ENCODE measurements at regions not wholly inside any gene's neighbourhood (a gene's known extent, or its start where the extent isn't known, plus 50 kb on each side); places are given as distances from the start of the nearest gene placed in this dataset.

DNA sequence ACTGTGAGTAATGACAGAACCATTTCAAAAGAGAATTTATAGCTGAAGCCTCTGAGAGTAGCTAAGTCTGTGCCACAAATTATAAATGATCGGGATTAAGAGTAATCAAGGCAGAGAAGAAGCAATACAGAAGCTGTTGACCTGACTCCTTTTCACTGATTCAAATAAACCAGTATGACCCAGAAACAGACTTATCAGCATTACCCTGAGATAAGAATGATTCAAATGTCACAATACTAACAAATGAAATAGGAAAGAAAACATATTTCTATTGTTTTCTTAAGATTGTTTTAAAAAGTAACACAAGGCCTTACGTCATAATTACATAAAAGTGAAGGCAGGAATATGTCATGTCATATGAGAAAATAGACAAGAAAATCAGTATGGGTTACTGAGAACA lies 1534.6 kb downstream of the SI start:
- no peak for DNase-seq
- H3K27me3 ChIP-seq = no peaks in the 10 kb centered on the region
- H3K36me3 ChIP-seq = no peaks in the 10 kb centered on the region
- ATAC-seq (ENCODE audit: low FRiP score in 2 of 2) = no peak
- H3K27ac ChIP-seq = no peak overlapping the region
- WGBS, 2 donors = 68 to 77% methylated on average over 2 of the region's 2 CpGs
- TF ChIP-seq, protein P1, sequence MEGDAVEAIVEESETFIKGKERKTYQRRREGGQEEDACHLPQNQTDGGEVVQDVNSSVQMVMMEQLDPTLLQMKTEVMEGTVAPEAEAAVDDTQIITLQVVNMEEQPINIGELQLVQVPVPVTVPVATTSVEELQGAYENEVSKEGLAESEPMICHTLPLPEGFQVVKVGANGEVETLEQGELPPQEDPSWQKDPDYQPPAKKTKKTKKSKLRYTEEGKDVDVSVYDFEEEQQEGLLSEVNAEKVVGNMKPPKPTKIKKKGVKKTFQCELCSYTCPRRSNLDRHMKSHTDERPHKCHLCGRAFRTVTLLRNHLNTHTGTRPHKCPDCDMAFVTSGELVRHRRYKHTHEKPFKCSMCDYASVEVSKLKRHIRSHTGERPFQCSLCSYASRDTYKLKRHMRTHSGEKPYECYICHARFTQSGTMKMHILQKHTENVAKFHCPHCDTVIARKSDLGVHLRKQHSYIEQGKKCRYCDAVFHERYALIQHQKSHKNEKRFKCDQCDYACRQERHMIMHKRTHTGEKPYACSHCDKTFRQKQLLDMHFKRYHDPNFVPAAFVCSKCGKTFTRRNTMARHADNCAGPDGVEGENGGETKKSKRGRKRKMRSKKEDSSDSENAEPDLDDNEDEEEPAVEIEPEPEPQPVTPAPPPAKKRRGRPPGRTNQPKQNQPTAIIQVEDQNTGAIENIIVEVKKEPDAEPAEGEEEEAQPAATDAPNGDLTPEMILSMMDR (IDR thresholded peaks at IDR 0.05) = no peak
- H3K4me1 ChIP-seq = no peaks in the 10 kb centered on the region
- H3K9me3 ChIP-seq = no peaks in the 10 kb centered on the region
- H3K4me3 ChIP-seq = no peak overlapping the region

DNA sequence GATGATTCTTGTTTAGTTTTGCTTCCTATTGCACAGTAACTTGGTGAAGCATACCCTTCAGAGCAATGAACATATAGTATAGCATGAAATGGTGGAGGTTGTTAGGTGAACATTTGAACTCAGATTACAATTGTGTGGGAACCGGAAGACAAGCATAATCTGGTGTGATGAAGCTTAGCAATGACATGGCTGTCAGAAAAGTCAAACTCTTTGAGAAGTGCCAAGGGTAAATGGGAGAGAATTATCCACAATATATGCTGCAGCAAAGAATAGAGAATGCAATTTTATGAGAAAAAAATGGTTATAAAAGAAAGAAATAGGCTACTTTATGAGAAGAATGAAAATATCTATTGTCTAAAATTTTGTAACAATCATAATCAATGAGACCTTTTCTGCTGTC lies 1536.7 kb downstream of the SI start:
- Histone ChIP-seq H3K27ac (no peak overlapping the region), H3K4me1 (no peaks in the 10 kb centered on the region), H3K36me3 (no peaks in the 10 kb centered on the region), H3K9me3 (no peaks in the 10 kb centered on the region), H3K4me3 (no peak overlapping the region), H3K27me3 (no peaks in the 10 kb centered on the region)
- TF ChIP-seq POLR2AphosphoS5 (IDR thresholded peaks at IDR 0.05) = no peak
- no peak for TF ChIP-seq POLR2A (IDR thresholded peaks at IDR 0.05)
- no peak for TF ChIP-seq EP300 (IDR thresholded peaks at IDR 0.05)
- TF ChIP-seq, protein P1 (IDR thresholded peaks at IDR 0.05) = no peak
- WGBS, 2 donors = 79% methylated on average over 1 of the region's 1 CpG
- no peak for DNase-seq
- no peak for ATAC-seq (ENCODE audit: low FRiP score in 2 of 2)

DNA sequence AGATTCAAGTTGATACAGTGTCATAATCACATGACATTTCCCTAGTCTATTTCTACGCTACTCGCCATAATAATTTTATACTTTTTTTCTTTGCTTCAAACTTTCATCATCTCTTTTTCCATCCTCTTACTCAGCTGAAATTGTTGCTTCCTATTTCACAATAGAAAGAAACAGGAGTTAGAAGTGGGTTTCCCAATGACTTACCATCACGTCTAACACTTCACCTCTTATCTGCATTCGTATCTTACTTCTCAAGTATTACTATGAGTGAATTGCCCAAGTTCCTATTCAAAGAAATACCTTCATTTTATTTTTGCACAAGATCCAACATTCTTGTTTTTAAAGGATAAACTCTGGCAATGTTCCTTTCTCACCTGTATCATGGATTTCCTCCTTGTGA lies 1539.9 kb downstream of the SI start:
- no peak for ATAC-seq (ENCODE audit: low FRiP score in 2 of 2)

DNA sequence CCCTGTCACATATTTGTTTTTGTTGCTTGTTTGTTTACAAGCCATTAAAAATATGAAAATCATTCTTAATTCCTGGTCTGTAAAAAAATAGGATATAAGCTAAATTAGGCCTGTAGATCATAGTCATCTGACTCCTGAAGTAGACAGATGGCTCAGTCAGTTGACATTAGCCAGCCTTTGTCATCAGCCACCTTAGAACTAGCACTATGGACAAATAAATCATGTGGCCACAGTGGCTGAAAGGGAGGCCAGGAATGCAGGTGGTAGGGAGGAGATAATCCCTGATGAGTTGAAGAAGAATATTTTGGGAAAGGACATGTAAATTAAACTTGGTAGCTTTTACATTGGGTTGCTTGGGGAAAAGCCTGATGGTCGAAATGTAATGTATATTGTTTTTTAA lies 1544.9 kb downstream of the SI start:
- Histone ChIP-seq H3K36me3 (no peaks in the 10 kb centered on the region), H3K27me3 (no peaks in the 10 kb centered on the region)
- WGBS, 2 donors = 73 to 75% methylated on average over 1 of the region's 1 CpG

More for the DNA sequence above, 1539.9 kb downstream of the SI start:
- H3K4me1 ChIP-seq = no peaks in the 10 kb centered on the region
- TF ChIP-seq POLR2A (IDR thresholded peaks at IDR 0.05) = no peak
- TF ChIP-seq EP300 (IDR thresholded peaks at IDR 0.05) = no peak
- TF ChIP-seq, protein P1 (IDR thresholded peaks at IDR 0.05) = no peak
- TF ChIP-seq POLR2AphosphoS5 (IDR thresholded peaks at IDR 0.05) = no peak
- H3K4me3 ChIP-seq = no peak overlapping the region
- no peaks in the 10 kb centered on the region for H3K36me3 ChIP-seq
- no peak for DNase-seq
- H3K9me3 ChIP-seq = no peaks in the 10 kb centered on the region
- WGBS, 2 donors = 53 to 75% methylated on average over 4 of the region's 4 CpGs
- no peak overlapping the region for H3K27ac ChIP-seq
- H3K27me3 ChIP-seq = no peaks in the 10 kb centered on the region

DNA sequence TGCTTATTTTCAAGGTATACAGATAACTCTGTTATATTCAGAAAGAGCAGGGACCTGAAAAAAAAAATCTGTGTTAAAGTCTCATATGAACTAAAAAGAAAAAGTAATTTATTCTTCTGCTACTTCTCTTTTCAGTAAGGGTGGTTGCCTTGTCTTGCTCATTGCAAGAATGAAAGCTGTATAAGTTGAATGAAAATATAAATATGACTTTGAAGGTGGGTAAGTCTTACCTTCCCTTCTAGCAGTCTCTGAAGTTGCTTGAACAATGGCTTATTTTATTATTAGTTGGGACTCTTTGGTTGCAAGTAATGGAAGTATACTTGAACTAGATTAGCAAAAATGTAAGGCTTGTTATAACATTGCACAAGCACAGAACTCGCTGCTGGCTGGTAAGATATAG lies 1554.9 kb downstream of the SI start:
- H3K36me3 ChIP-seq = no peaks in the 10 kb centered on the region
- no peaks in the 10 kb centered on the region for H3K9me3 ChIP-seq
- ATAC-seq (ENCODE audit: low FRiP score in 2 of 2) (no peak), DNase-seq (no peak)
- no peak overlapping the region for H3K4me3 ChIP-seq
- WGBS, 2 donors = 43 to 53% methylated on average over 1 of the region's 1 CpG
- no peaks in the 10 kb centered on the region for H3K4me1 ChIP-seq
- no peaks in the 10 kb centered on the region for H3K27me3 ChIP-seq
- no peak for TF ChIP-seq POLR2AphosphoS5 (IDR thresholded peaks at IDR 0.05)
- no peak for TF ChIP-seq EP300 (IDR thresholded peaks at IDR 0.05)
- TF ChIP-seq, protein P1 (IDR thresholded peaks at IDR 0.05) = no peak
- no peak for TF ChIP-seq POLR2A (IDR thresholded peaks at IDR 0.05)
- no peak overlapping the region for H3K27ac ChIP-seq

More for the DNA sequence above, 1544.9 kb downstream of the SI start:
- TF ChIP-seq EP300 (IDR thresholded peaks at IDR 0.05) (no peak), POLR2AphosphoS5 (IDR thresholded peaks at IDR 0.05) (no peak), POLR2A (IDR thresholded peaks at IDR 0.05) (no peak)
- TF ChIP-seq, protein P1 (IDR thresholded peaks at IDR 0.05) = no peak
- H3K4me1 ChIP-seq = no peaks in the 10 kb centered on the region
- no peaks in the 10 kb centered on the region for H3K9me3 ChIP-seq
- no peak overlapping the region for H3K4me3 ChIP-seq
- H3K27ac ChIP-seq = no peak overlapping the region
- DNase-seq (no peak), ATAC-seq (ENCODE audit: low FRiP score in 2 of 2) (no peak)
